Common myeloid progenitor, CD34-positive (primary cell): ENCODE measurements at regions not wholly inside any gene's neighbourhood (a gene's known extent, or its start where the extent isn't known, plus 50 kb on each side); places are given as distances from the start of the nearest gene placed in this dataset.

ENCODE experiments used
- CTCF ChIA-PET: fragments of 350-600 bp; sonication (Branson Sonifier 250); formaldehyde crosslinking; loops from one replicate; lab custom pipeline; 2021; ENCODE audit warnings: antibody characterized with exemption; lab: Charles Lee
- POLR2A ChIA-PET: fragments of 350-600 bp; sonication (Branson Sonifier 250); formaldehyde crosslinking; loops from one replicate; lab custom pipeline; 2021; ENCODE audit warnings: antibody characterized with exemption; lab: Charles Lee
- DNase-seq, 3 donors: peaks; one replicate each; pipeline versions ENCODE4 v3.0.0 to v3.0.0-alpha.2; 2013
- H3K27ac ChIP-seq, 2 experiments: 1 replicate in 1 of 2; 2 replicates in 1 of 2; pipeline ENCODE4 v1.7.0; 2013; ENCODE audit warnings: inconsistent platforms in 2 of 2, low read length in 2 of 2, mild to moderate bottlenecking in 2 of 2, low read depth in 1 of 2, moderate library complexity in 1 of 2; ENCODE audit not compliant: severe bottlenecking in 2 of 2, insufficient read depth in 1 of 2, poor library complexity in 1 of 2
- H3K27me3 ChIP-seq, 5 experiments: replicated peaks in 2 of 5; 1 replicate in 3 of 5; 2 replicates in 2 of 5; pipeline versions ENCODE4 v1.6.1 to v1.7.0; 2013; ENCODE audit warnings: low read length in 4 of 5, mild to moderate bottlenecking in 2 of 5, moderate library complexity in 2 of 5, inconsistent platforms in 1 of 5; ENCODE audit not compliant: insufficient read depth in 5 of 5, control insufficient read depth in 4 of 5
- H3K36me3 ChIP-seq, 4 experiments: 1 replicate in 2 of 4; 2 replicates in 2 of 4; pipeline versions ENCODE4 v1.6.1 to v1.7.0; 2013; ENCODE audit warnings: low read length in 3 of 4, control low read depth in 1 of 4, mild to moderate bottlenecking in 1 of 4; ENCODE audit not compliant: control insufficient read depth in 4 of 4, insufficient read depth in 4 of 4
- H3K4me1 ChIP-seq, 4 experiments: 1 replicate in 3 of 4; 2 replicates in 1 of 4; pipeline versions ENCODE4 v1.6.1 to v1.7.1; 2013; ENCODE audit warnings: low read length in 3 of 4, mild to moderate bottlenecking in 3 of 4, control low read depth in 1 of 4, inconsistent platforms in 1 of 4, moderate library complexity in 1 of 4; ENCODE audit not compliant: control insufficient read depth in 4 of 4, insufficient read depth in 4 of 4; ENCODE audit errors: control extremely low read depth in 1 of 4
- H3K4me3 ChIP-seq, 7 experiments: 1 replicate in 4 of 7; 2 replicates in 3 of 7; pipeline versions ENCODE4 v1.5.1 to v1.7.0; 2013; ENCODE audit warnings: mild to moderate bottlenecking in 7 of 7, low read length in 6 of 7, moderate library complexity in 6 of 7, inconsistent platforms in 2 of 7, low read depth in 2 of 7, control low read depth in 1 of 7; ENCODE audit not compliant: insufficient read depth in 4 of 7, control insufficient read depth in 1 of 7; ENCODE audit errors: extremely low read depth in 1 of 7
- H3K9me3 ChIP-seq, 5 experiments: 1 replicate in 4 of 5; 2 replicates in 1 of 5; pipeline versions ENCODE4 v1.6.1 to v1.7.1; 2013; ENCODE audit warnings: low read length in 4 of 5, mild to moderate bottlenecking in 2 of 5, inconsistent platforms in 1 of 5, low read depth in 1 of 5, moderate library complexity in 1 of 5; ENCODE audit not compliant: control insufficient read depth in 4 of 5, insufficient read depth in 2 of 5; ENCODE audit errors: control extremely low read depth in 1 of 5
- WGBS: methylation state at CpG from one replicate; pipeline ENCODE4 v1.1.5; 2013; ENCODE audit not compliant: insufficient coverage; 5-methylcytosine and 5-hydroxymethylcytosine counted together

- Histone ChIP-seq H3K36me3 (no peaks in the 10 kb centered on the region), H3K27me3 (no peaks in the 10 kb centered on the region), H3K27ac (no peak overlapping the region), H3K4me1 (no peaks in the 10 kb centered on the region), H3K9me3 (peaks cover 0 to 13% (median 4%) of the 10 kb centered on the region in 5 experiments), H3K4me3 (no peak overlapping the region)
- 100% methylated on average over 1 of the region's 1 CpG for WGBS
- POLR2A ChIA-PET: no interaction called here
- no peak for DNase-seq
- CTCF ChIA-PET: no interaction called here
Measured at GRCh38 chr18:42447688-42448087, 492.7 kb downstream of the PIK3C3 start.

GRCh38 chr18:42458226-42458625 is 503.2 kb downstream of the PIK3C3 start:
- Histone ChIP-seq H3K9me3 (no peaks in the 10 kb centered on the region), H3K27ac (no peak overlapping the region), H3K4me3 (no peak overlapping the region), H3K4me1 (no peaks in the 10 kb centered on the region), H3K27me3 (no peaks in the 10 kb centered on the region), H3K36me3 (no peaks in the 10 kb centered on the region)
- no CpG with 5 or more reads among the region's 2 CpGs for WGBS
- CTCF ChIA-PET: no interaction called here
- POLR2A ChIA-PET: no interaction called here
- no peak for DNase-seq

- H3K9me3 ChIP-seq: no peaks in the 10 kb centered on the region
- H3K27ac ChIP-seq: no peak overlapping the region
- WGBS: 71% methylated on average over 2 of the region's 2 CpGs
- no peak for DNase-seq
- H3K4me3 ChIP-seq: no peak overlapping the region
- no peaks in the 10 kb centered on the region for H3K4me1 ChIP-seq
- ChIA-PET CTCF (no interaction called here), POLR2A (no interaction called here)
- no peaks in the 10 kb centered on the region for H3K27me3 ChIP-seq
- no peaks in the 10 kb centered on the region for H3K36me3 ChIP-seq
Measured at GRCh38 chr18:42459873-42460272, 504.8 kb downstream of the PIK3C3 start.

- H3K27me3 ChIP-seq: no peaks in the 10 kb centered on the region
- WGBS: no CpG with 5 or more reads among the region's 1 CpG
- no peak overlapping the region for H3K4me3 ChIP-seq
- H3K9me3 ChIP-seq: no peaks in the 10 kb centered on the region
- ChIA-PET POLR2A (no interaction called here), CTCF (no interaction called here)
- no peak overlapping the region for H3K27ac ChIP-seq
- no peak for DNase-seq
- H3K36me3 ChIP-seq: no peaks in the 10 kb centered on the region
- H3K4me1 ChIP-seq: no peaks in the 10 kb centered on the region
Measured at GRCh38 chr18:42471885-42472284, 516.9 kb downstream of the PIK3C3 start.

- Histone ChIP-seq H3K9me3 (no peaks in the 10 kb centered on the region), H3K27me3 (no peaks in the 10 kb centered on the region), H3K27ac (no peak overlapping the region), H3K36me3 (no peaks in the 10 kb centered on the region), H3K4me3 (no peak overlapping the region), H3K4me1 (no peaks in the 10 kb centered on the region)
- no peak for DNase-seq
- ChIA-PET CTCF (interaction anchor here (1.2 kb wide), 1 partner anchor 12 kb away, joined by 3 read pairs; no protein-coding TSS in a partner anchor), POLR2A (no interaction called here)
- 91% methylated on average over 4 of the region's 6 CpGs for WGBS
Measured at GRCh38 chr18:42473611-42474010, 518.6 kb downstream of the PIK3C3 start.

- Histone ChIP-seq H3K27ac (no peak overlapping the region), H3K27me3 (no peaks in the 10 kb centered on the region), H3K9me3 (no peaks in the 10 kb centered on the region), H3K4me1 (no peaks in the 10 kb centered on the region), H3K4me3 (no peak overlapping the region), H3K36me3 (no peaks in the 10 kb centered on the region)
- CTCF ChIA-PET: no interaction called here
- DNase-seq: no peak
- POLR2A ChIA-PET: no interaction called here
Measured at GRCh38 chr18:42474577-42474976, 519.5 kb downstream of the PIK3C3 start.

GRCh38 chr18:42475157-42475556 is 520.1 kb downstream of the PIK3C3 start:
- Histone ChIP-seq H3K36me3 (no peaks in the 10 kb centered on the region), H3K27me3 (no peaks in the 10 kb centered on the region), H3K4me3 (no peak overlapping the region), H3K9me3 (no peaks in the 10 kb centered on the region), H3K4me1 (no peaks in the 10 kb centered on the region), H3K27ac (no peak overlapping the region)
- POLR2A ChIA-PET: no interaction called here
- WGBS: no CpG with 5 or more reads among the region's 1 CpG
- CTCF ChIA-PET: no interaction called here
- no peak for DNase-seq
